ENCODE measurements at regions not wholly inside any gene's neighbourhood (a gene's known extent, or its start where the extent isn't known, plus 50 kb on each side); places are given as distances from the start of the nearest gene placed in this dataset.

DNA sequence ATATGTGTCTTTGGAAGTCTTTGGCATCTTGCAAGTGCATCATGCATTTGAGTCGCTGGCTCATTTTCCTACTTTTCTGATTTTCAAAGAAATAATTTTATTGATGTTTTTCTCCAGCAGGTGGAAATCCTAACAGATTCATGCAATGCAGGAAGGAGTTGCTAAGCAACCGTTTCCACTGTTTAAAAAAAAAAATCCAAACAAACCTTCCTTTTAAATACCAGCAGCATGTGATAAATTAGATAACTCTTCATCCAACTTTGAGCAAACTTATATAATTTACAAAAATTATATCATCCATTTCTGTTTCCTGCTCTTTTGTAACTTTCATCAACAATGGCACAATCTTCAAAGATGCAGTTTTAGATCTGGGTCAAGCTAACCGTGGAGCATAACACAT lies 364.1 kb downstream of the MFSD1 start:
- no peak for DNase-seq
- no peak for TF ChIP-seq POLR2A (IDR thresholded peaks at IDR 0.05; ENCODE audit: low read length)
- no peak for TF ChIP-seq GATA1 (IDR thresholded peaks at IDR 0.05; ENCODE audit: low read depth, low read length)

DNA sequence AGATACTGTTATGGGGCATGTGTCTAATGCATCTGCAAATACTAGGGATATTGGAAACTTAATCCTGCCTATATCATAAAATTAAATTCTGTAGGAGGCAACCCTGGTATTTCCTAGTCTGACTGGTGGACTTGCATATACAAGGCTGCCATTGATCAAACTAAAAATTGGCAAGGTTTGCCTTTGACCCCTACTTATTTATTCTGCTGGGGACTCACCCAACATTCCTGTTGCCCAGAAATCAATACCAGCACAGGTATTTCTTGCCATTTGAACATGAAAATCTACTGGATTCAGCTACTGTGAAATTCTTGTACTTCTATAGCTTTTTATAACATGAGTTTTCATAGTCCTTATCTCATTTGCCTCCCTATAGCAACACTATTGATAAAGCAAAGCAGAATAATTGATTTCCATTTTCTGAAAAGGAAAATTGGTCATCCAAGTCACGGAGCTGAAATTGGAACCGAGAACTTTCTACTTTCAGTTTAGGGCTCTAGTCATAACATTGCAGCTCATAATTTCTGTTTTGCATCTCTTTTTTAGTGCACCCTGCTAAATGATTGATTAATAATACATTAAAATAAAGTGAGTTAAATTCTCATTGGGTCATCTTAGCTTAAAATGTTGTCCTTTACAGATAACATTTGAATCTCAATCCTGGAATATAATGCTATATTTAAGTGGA lies 365.2 kb downstream of the MFSD1 start:
- DNase-seq, result no peak
- TF ChIP-seq GATA1 (IDR thresholded peaks at IDR 0.05; ENCODE audit: low read depth, low read length) (no peak), POLR2A (IDR thresholded peaks at IDR 0.05; ENCODE audit: low read length) (no peak)

DNA sequence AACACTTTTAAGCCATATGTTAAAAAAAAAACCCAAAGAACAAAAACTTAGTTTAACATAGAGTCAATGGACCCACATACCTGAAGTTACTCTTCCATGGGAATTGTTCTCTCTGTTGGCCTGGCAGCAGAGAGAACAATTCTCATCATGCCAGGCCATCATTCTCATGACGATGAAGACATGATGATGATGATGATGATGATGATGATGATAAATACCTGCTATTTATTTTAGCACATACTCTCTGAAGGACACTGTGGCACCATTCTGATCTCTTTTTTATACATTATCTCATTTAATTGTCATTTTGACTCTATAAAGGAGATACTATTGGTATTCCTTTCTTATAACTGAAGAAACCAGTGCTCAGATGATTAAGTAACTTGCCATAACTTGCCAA lies 366.9 kb downstream of the MFSD1 start:
- no peak for DNase-seq
- TF ChIP-seq POLR2A (IDR thresholded peaks at IDR 0.05; ENCODE audit: low read length) (no peak), GATA1 (IDR thresholded peaks at IDR 0.05; ENCODE audit: low read depth, low read length) (no peak)

DNA sequence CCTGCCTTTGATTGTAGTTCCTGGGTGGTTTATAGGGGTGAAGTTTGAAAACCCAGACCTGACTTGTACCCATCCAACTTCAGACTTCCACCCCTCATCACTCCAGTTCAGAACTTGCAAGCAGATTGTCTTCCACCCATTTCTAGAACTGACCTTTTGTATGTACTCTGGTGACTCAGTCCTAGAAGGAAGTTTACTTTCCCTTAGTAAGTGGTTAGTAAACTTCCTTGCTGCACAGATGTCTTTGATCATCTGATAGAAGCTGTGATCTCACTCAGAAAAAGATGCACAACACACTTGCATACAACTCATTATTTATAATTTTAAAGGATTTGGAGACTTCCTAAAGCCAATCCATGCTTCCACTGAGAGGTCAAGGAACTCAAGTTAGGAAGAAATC lies 368.0 kb downstream of the MFSD1 start:
- no peak for DNase-seq
- TF ChIP-seq GATA1 (IDR thresholded peaks at IDR 0.05; ENCODE audit: low read depth, low read length) (no peak), POLR2A (IDR thresholded peaks at IDR 0.05; ENCODE audit: low read length) (no peak)

DNA sequence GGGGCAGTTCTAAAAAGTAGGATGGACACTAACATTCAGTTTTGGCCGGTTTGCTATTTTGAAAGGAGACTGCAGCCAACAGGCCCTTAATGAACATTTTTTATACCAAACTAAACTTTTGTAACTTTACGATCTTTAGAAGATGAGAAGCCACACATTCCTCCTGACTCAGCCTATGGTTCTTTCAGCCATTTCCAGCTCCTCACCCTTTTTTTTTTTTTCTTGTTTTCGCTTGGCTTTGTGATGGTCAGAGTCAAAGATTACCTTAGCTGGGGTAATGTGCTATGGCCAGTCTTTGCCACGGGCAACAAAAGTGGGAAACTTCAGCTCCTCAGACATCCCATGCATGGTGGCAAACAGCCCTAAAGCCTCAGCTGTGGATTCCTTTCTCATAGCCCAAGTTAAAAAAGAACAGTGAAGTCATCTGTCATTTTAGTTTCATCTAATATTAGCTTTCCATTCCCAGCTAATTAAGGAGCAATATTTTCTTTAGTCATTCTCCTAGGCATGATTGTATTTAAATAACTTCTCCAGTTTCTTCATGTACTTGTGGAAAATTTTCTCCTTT lies 368.7 kb downstream of the MFSD1 start:
- TF ChIP-seq POLR2A (IDR thresholded peaks at IDR 0.05; ENCODE audit: low read length) (no peak), GATA1 (IDR thresholded peaks at IDR 0.05; ENCODE audit: low read depth, low read length) (no peak)

DNA sequence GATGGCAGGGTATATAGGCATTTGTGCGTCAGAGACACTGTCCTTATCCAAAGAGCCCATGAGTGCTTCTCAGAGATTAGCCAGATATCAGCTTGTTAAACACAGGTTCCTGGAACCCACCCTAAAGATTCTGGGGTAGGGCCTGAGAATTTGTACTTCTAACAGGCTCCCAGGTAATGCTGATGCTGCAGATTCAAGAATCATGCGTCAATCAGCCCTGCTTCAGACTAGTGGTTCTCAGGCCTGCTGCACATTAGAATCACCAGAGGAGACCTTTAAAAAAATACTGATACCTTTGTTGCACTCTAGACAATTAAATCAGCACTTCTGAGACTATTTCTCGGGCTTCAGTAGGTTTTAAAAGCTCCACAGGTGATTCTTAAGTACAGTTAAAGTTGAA lies 369.5 kb downstream of the MFSD1 start:
- no peak for DNase-seq
- TF ChIP-seq GATA1 (IDR thresholded peaks at IDR 0.05; ENCODE audit: low read depth, low read length) (no peak), POLR2A (IDR thresholded peaks at IDR 0.05; ENCODE audit: low read length) (no peak)

More for the DNA sequence above, 368.7 kb downstream of the MFSD1 start:
- no peak for DNase-seq

DNA sequence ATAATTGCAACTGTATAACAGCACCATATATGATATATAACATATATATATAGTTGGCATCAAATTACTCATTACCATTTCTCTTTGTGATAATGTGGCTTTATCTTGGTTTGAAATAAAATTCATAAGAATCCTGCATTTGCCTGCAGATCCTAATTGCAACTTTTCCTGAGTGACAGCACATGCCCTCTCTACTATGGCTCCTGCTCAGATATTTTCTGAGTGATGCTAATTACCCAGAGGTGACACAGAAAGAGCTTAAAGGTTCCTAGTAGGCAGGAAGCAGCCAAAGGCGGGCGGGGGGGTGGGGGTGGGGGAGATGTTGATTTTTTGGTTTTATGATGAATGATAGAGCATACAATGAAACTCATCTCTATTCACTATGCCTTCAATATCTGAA lies 370.6 kb downstream of the MFSD1 start:
- no peak for DNase-seq
- TF ChIP-seq GATA1 (IDR thresholded peaks at IDR 0.05; ENCODE audit: low read depth, low read length), result no peak
- no peak for TF ChIP-seq POLR2A (IDR thresholded peaks at IDR 0.05; ENCODE audit: low read length)

DNA sequence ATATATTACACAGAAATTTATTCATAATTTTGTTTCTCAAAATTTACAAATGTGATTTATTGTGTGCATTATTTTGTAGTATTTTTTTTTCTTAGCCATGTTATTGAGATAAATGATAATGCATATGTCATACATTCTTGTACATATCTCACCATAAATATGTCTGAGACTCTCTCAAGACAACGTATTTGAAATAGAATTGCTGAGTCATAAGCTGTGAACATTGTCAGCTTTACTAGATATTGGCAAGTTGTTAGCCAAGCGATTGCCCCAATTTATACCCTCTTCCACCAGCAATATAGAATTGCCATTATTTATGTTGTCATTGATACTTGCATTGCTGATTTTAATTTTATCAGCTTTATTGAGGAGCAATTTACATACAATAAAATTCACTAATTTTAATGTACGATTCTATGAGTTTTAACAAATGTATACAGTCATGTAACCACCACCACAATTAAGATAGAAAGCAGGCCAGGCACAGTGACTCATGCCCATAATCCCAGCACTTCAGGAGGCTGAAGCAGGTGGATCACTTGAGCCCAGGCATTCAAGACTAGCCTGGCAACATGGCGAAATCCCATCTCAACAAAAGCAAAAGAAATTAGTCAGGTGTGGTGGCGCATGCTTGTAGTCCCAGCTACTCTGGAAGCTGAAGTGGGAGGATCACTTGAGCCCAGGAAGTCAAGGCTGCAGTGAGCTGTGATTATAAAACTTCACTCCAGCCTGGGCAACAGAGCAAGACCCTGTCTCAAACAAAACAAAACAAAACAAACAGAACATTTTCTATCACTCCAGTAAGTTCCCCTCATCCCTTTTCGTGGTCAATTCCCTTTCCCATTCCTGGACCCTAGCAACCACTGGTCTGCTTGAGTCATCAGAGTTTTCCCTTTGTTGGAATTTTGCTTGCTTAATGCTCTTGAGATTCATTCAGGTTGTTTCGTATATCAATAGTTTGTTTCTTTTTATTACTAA lies 373.1 kb downstream of the MFSD1 start:
- no peak for DNase-seq
- TF ChIP-seq POLR2A (IDR thresholded peaks at IDR 0.05; ENCODE audit: low read length), result no peak
- TF ChIP-seq GATA1 (IDR thresholded peaks at IDR 0.05; ENCODE audit: low read depth, low read length), result no peak

DNA sequence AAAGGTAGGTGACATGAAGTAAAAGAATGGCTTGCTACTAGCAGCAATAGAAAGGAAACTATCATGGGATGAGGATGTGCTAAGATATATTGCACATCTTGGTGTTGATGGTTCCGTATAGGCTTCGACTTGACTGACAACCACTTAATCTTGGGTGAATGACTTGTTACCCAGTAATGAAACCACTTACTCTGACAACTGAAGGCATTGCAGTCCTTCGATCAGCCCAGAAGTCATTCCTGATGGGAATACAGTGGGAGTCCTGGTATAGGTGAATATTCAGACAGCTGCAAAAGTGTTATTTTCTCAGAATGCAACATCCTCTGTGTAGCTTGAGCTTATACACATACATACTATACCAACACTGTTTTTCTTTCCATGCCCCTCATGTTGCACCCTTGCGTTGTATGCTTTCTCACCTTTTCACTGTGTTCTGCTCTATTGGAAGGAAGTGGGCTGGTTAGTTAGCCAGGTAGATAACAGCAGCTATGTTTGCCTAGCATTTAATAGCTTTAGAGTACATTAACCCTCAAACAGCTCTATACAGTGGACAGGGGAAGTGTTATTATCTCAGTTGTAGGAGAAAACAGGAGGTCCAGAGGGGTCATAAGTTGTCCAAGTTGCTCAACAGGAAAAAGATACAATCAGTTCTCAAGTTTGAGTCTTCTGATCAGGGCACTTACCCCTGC lies 376.5 kb downstream of the MFSD1 start:
- DNase-seq, result no peak
- TF ChIP-seq POLR2A (IDR thresholded peaks at IDR 0.05; ENCODE audit: low read length) (no peak), GATA1 (IDR thresholded peaks at IDR 0.05; ENCODE audit: low read depth, low read length) (no peak)

DNA sequence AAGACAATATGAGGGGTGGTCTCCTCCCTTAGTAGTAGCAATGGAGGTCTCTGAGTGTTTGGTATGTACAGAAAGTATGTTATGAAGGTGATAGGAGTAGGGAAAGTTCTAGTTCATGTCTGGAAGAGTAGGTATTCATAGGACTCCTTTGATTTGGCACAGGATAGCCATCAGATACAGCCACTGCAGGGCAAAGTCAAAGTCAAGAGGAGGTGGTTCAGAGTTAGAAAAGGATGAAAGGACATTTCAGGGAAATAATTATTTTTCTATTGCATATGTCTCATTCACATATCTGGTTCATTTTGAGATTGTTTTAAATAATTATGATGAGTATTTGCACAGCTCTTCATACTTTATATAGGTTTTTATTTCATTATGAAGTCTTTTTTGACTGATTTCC lies 381.1 kb downstream of the MFSD1 start:
- TF ChIP-seq POLR2A (IDR thresholded peaks at IDR 0.05; ENCODE audit: low read length), result no peak
- no peak for TF ChIP-seq GATA1 (IDR thresholded peaks at IDR 0.05; ENCODE audit: low read depth, low read length)
- no peak for DNase-seq

DNA sequence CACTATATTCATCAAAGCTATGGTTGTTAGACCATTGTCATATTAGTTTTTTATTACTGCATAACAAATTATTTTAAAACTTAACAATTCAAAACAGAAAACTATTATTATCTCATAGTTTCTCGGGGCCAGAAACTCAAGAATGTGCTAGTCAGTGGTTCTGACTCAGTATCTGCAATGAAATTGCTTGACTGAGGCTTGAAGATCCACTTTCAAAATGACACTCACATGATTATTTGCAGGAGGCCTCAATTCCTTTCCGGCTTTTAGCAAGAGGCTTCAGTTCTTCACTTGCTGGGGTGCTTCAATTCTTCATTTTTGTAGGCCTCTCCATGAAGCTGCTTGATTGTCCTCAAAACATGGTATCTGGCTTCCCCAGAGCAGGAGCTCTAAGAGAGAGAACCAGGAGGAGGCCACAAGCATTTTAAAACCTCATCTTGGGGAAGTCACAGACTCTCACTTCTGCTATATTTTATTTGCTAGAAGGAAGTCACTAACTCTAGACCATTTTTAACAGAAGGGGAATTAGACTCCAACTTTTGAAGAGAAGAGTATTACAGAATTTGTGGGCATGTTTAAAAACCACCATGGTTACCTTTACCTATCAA lies 383.7 kb downstream of the MFSD1 start:
- no peak for TF ChIP-seq GATA1 (IDR thresholded peaks at IDR 0.05; ENCODE audit: low read depth, low read length)
- TF ChIP-seq POLR2A (IDR thresholded peaks at IDR 0.05; ENCODE audit: low read length), result no peak
- no peak for DNase-seq

DNA sequence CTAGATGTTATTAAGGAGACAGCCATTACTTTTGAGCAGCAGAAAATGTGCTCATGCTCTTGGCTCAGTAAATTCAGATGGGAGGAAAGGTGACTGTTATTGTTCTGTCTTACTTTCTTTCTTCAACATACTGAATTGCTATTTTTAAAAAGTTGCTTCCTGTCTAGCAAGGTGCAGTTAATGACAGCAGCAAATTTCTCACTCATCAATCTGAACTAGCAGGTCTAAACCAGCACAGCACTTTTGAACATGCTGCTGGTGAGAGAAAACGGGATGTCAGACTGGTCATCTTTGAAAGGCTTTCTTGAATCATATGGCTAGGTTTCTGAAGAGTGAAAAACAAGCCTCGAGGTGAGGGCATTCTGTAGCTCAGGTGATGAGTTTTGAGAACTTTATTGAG lies 384.7 kb downstream of the MFSD1 start:
- TF ChIP-seq GATA1 (IDR thresholded peaks at IDR 0.05; ENCODE audit: low read depth, low read length), result no peak
- TF ChIP-seq POLR2A (IDR thresholded peaks at IDR 0.05; ENCODE audit: low read length), result no peak
- DNase-seq, result no peak

DNA sequence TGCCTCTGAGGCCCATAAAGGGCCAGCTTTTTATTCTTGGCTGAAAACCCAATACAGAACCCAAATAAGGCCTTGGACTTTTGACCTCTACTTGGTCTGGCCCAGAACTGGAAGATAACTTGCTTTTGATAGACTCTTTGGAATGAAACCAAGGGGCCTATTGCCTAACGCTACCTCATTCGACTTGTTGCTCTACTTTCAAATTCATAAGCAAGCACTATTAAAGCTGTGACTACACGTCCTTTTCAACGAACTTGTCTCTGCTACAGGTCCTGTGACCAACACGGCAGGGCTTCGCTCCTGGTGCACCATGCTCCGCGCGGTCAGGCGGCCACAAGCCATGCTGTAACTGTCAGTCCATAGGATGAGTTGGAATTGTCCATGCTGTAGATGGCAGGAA lies 385.4 kb downstream of the MFSD1 start:
- no peak for TF ChIP-seq POLR2A (IDR thresholded peaks at IDR 0.05; ENCODE audit: low read length)
- TF ChIP-seq GATA1 (IDR thresholded peaks at IDR 0.05; ENCODE audit: low read depth, low read length), result no peak

More for the DNA sequence above, 385.4 kb downstream of the MFSD1 start:
- no peak for DNase-seq

Data from erythroblast (primary cell).